ENCODE measurements at regions not wholly inside any gene's neighbourhood (a gene's known extent, or its start where the extent isn't known, plus 50 kb on each side); places are given as distances from the start of the nearest gene placed in this dataset.
A peak's percentile ranks its signal among the peaks of the same experiment; 100 is the strongest.

DNA sequence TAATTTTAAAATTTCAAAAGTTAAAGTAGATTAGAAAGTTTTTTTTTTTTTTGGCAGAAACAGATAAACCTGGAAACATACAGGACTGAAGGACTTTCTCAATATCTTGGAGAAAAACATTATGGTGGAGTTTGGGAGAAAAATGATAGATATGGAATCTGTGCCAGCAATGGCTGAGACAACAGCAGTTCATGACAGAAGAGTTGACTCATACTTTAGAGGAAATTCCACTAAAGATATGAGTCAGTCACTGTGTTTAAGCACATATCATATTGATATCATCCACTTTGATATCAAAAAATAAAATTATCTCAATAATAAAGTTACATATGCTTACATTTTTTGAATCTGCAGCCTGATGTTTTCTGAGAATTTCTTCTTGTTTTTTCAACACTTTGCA, 193.9 kb upstream of the OR4E1 start:
- Histone ChIP-seq H3K27me3 (no peaks in the 10 kb centered on the region), H3K27ac (no peak overlapping the region), H3K4me1 (no peaks in the 10 kb centered on the region), H3K36me3 (no peaks in the 10 kb centered on the region), H3K9me3 (no peaks in the 10 kb centered on the region), H3K4me3 (no peak overlapping the region)
- no peak for DNase-seq
- in situ Hi-C loops (cut with MboI; ENCODE audit: low sequenced_read_pairs in 4 of 4): no loop called here
- no peak for ATAC-seq
- TF ChIP-seq POLR2A (IDR thresholded peaks at IDR 0.05): no peak
- TF ChIP-seq, protein P1, sequence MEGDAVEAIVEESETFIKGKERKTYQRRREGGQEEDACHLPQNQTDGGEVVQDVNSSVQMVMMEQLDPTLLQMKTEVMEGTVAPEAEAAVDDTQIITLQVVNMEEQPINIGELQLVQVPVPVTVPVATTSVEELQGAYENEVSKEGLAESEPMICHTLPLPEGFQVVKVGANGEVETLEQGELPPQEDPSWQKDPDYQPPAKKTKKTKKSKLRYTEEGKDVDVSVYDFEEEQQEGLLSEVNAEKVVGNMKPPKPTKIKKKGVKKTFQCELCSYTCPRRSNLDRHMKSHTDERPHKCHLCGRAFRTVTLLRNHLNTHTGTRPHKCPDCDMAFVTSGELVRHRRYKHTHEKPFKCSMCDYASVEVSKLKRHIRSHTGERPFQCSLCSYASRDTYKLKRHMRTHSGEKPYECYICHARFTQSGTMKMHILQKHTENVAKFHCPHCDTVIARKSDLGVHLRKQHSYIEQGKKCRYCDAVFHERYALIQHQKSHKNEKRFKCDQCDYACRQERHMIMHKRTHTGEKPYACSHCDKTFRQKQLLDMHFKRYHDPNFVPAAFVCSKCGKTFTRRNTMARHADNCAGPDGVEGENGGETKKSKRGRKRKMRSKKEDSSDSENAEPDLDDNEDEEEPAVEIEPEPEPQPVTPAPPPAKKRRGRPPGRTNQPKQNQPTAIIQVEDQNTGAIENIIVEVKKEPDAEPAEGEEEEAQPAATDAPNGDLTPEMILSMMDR (IDR thresholded peaks at IDR 0.05 in 4 of 5, conservative IDR thresholded peaks at IDR 0.05 in 1 of 5): no peak
- intact Hi-C loops (cut with DNase I; ENCODE audit: low total_unique reads): no loop called here

- TF ChIP-seq, protein P1 (IDR thresholded peaks at IDR 0.05 in 4 of 5, conservative IDR thresholded peaks at IDR 0.05 in 1 of 5): no peak
- TF ChIP-seq POLR2A (IDR thresholded peaks at IDR 0.05): no peak
- H3K27me3 ChIP-seq: no peaks in the 10 kb centered on the region
- no peaks in the 10 kb centered on the region for H3K36me3 ChIP-seq
- H3K4me3 ChIP-seq: no peak overlapping the region
- H3K27ac ChIP-seq: no peak overlapping the region
- no peak for DNase-seq
- H3K9me3 ChIP-seq: no peaks in the 10 kb centered on the region
- intact Hi-C loops (cut with DNase I; ENCODE audit: low total_unique reads): no loop called here
- in situ Hi-C loops (cut with MboI; ENCODE audit: low sequenced_read_pairs in 4 of 4): no loop called here
- no peak for ATAC-seq
- no peaks in the 10 kb centered on the region for H3K4me1 ChIP-seq
Measured at GRCh38 chr14:21866479-21866878, 192.9 kb upstream of the OR4E1 start.

GRCh38 chr14:21863289-21863688, 189.7 kb upstream of the OR4E1 start:
- Histone ChIP-seq H3K36me3 (no peaks in the 10 kb centered on the region), H3K4me1 (no peaks in the 10 kb centered on the region), H3K4me3 (no peak overlapping the region), H3K27ac (no peak overlapping the region), H3K27me3 (no peaks in the 10 kb centered on the region), H3K9me3 (no peaks in the 10 kb centered on the region)
- in situ Hi-C loops (cut with MboI; ENCODE audit: low sequenced_read_pairs in 4 of 4): no loop called here
- no peak for ATAC-seq
- no peak for DNase-seq
- TF ChIP-seq POLR2A (IDR thresholded peaks at IDR 0.05): no peak
- TF ChIP-seq, protein P1 (IDR thresholded peaks at IDR 0.05 in 4 of 5, conservative IDR thresholded peaks at IDR 0.05 in 1 of 5): no peak
- intact Hi-C loops (cut with DNase I; ENCODE audit: low total_unique reads): no loop called here

- H3K27ac ChIP-seq: no peak overlapping the region
- in situ Hi-C loops (cut with MboI; ENCODE audit: low sequenced_read_pairs in 4 of 4) (no loop called here), intact Hi-C loops (cut with DNase I; ENCODE audit: low total_unique reads) (no loop called here)
- no peak for ATAC-seq
- no peaks in the 10 kb centered on the region for H3K4me1 ChIP-seq
- TF ChIP-seq, protein P1 (IDR thresholded peaks at IDR 0.05 in 4 of 5, conservative IDR thresholded peaks at IDR 0.05 in 1 of 5): no peak
- no peak for TF ChIP-seq POLR2A (IDR thresholded peaks at IDR 0.05)
- H3K9me3 ChIP-seq: no peaks in the 10 kb centered on the region
- no peaks in the 10 kb centered on the region for H3K36me3 ChIP-seq
- H3K27me3 ChIP-seq: no peaks in the 10 kb centered on the region
- no peak for DNase-seq
- H3K4me3 ChIP-seq: no peak overlapping the region
Measured at GRCh38 chr14:21861153-21861552, 187.5 kb upstream of the OR4E1 start.

DNA sequence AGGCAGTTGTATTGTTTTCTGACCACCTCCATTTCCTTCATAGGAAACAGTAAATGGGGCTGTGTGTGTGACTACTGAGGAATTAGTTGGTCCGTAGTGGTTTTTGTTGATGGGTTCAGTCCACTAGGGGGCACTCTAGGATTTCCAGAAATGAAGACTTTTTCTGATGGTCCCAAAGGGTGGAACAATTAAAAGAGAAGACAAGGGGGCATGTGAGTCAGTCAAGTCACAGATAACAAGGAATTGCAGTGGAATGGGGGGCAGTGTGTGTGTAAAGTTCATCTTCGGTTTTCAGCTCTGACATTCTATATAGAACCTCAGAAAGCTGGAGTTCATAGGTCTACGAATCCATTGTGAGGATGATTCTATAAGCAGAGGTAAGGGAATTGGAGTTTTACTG, 186.6 kb upstream of the OR4E1 start:
- Histone ChIP-seq H3K4me3 (no peak overlapping the region), H3K36me3 (no peaks in the 10 kb centered on the region), H3K27ac (no peak overlapping the region), H3K27me3 (no peaks in the 10 kb centered on the region), H3K9me3 (no peaks in the 10 kb centered on the region), H3K4me1 (no peaks in the 10 kb centered on the region)
- intact Hi-C loops (cut with DNase I; ENCODE audit: low total_unique reads) (no loop called here), in situ Hi-C loops (cut with MboI; ENCODE audit: low sequenced_read_pairs in 4 of 4) (no loop called here)
- DNase-seq (no peak), ATAC-seq (no peak)
- TF ChIP-seq, protein P1 (IDR thresholded peaks at IDR 0.05 in 4 of 5, conservative IDR thresholded peaks at IDR 0.05 in 1 of 5): peak in 1 of 5 experiments; percentile 17
- no peak for TF ChIP-seq POLR2A (IDR thresholded peaks at IDR 0.05)
